GM18868 (cell line): ENCODE measurements at regions not wholly inside any gene's neighbourhood (a gene's known extent, or its start where the extent isn't known, plus 50 kb on each side); places are given as distances from the start of the nearest gene placed in this dataset.
"Not testable (repeated sequence)": the region's sequence is repeated elsewhere in the genome, so short reads cannot be mapped to it uniquely, and the experiment has no call there.

Source experiments
- ATAC-seq: cut with Tn5 transposase; IDR thresholded peaks from one replicate; pipeline ENCODE4 v1.9.1; 2021; ENCODE audit warnings: mild to moderate bottlenecking, moderate library complexity; ENCODE audit not compliant: unreplicated experiment

DNA sequence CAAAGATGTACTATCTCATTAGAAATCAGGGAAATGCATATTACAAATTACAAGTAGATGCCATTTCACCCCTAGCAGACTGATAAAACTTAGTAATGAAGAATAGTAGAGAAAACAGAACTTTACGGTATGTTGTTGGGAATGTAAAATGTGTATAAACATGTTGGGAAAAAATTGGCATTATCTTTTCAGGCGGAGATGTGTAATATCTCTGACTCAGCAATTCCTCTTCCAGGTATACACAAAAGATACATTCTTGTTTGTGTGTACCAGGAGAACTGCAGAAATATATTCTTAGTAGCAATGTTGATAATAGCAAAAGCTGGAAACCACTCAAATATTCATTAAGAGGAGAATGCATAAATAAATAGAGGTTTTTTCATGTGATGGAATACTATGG is 204.5 kb downstream of the LPIN1 start:
- no peak for ATAC-seq

DNA sequence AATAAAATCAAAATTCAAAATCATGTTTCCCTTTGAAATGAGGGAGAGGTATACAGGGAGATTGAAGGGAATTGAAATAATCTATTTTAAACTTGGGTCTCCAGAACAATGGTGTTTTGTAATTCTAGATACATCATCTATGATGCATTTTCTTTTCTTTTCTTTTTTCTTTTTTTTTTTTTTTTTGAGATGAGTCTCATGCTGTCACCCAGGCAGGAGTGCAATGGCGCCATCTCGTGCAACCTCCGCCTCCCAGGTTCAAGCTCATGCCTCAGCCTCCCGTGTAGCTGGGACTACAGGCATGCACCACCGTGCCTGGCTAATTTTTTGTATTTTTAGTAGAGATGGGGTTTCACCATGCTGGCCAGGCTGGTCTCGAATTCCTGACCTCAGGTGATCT is 205.1 kb downstream of the LPIN1 start:
- not testable (repeated sequence) for ATAC-seq

DNA sequence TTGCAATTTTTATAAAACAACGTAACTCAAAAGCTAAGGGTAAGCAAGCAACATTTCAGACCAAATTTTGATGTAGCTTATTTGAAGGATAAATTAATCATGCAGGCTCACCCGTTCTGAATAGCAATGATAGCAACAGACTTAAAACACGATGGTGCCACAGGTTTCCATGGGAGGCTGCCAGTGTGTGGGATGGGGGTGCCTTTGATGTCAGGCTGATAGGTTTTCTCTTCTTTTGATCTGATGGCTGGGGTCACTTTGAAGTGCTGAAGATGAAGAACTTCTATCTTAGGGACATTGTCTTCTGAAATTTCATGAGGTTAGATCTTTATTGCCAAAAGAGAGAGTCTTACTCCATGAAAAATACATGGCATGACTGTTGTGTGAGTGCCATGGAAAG is 206.8 kb downstream of the LPIN1 start:
- no peak for ATAC-seq

DNA sequence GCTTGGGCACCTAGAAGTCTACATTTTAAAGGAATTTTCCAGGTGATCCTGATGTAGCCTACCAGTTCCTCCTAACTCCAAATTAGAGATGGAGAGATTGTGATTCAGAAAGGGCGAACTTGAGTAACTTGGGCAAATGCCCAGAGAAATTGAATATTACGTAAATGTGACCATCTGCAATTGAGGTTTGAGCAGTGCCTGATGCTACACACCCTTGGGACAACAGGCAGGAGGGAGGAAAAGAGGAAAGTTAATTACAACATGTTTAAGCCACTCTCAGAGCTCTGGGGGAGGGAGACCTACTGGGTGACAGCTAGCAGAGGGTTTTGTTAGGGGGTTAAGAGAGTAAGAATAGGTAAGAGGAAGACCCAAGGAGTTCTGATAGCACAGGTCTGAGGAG is 208.9 kb downstream of the LPIN1 start:
- ATAC-seq: no peak

DNA sequence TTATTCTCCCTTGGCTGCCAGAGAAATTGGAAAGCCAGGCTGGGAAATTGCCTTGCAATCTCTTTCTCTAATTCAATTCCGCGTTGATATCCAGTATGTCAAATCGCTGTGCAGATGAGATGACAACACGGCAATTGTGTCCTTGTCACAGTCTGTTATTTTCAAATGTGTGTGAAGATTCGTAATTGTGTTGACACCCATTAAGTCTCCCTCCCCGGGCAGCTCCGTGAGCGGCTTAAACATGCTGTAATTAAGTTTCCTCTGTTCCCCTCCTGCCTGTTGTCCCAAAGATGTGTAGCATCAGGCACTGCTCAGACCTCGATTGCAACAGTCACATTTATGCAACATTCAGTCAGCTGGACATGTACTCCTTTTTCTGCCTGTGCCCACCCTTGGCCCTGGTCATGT is 209.5 kb downstream of the LPIN1 start:
- ATAC-seq: no peak

DNA sequence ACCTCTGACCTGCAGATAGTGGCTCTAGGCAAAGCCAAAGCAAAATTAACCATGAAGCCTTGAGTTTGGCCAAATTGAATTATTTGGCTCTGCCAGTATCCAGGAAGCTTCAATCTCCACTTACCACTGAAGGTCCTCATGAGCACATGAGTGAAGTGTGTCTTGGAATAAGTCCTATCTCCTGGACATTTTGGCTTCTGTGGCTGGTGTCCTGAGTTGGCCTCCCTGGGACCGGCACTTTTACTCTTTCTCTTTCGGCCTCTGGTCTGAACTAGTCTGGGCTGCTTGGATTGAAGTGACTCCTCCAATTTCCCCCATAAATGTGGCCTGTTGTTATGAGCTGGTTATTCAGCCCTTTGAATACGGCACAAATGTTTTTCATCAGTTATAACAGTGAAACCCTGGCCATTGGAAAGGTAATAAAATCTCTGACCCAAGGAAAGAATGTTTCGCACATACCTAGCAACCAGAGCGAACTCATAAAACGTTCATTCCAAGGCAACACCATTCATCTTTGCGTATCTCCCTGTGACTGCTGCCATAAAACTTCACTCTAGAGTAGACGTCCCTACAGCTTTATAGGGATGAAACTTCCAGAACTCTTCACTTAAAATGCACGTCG is 216.4 kb downstream of the LPIN1 start:
- ATAC-seq: no peak

DNA sequence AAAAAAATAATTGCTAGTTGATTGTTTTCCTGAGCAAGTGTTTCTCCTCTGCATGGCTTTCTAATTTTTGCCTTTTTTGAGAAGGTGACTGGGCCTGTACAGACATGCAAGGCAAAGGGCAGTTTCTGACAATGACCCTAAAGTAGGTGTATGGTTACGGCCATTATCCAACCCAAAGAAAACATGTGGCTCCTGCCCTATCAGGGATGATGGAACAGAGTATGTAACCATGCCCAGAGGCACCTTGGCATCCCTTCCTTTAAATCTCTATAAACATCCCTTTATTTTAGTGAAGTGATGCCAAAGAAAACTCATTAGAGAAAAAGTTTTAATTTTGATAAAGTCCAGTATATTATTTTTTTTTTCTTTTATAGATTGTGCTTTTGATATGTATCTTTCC is 217.5 kb downstream of the LPIN1 start:
- no peak for ATAC-seq

DNA sequence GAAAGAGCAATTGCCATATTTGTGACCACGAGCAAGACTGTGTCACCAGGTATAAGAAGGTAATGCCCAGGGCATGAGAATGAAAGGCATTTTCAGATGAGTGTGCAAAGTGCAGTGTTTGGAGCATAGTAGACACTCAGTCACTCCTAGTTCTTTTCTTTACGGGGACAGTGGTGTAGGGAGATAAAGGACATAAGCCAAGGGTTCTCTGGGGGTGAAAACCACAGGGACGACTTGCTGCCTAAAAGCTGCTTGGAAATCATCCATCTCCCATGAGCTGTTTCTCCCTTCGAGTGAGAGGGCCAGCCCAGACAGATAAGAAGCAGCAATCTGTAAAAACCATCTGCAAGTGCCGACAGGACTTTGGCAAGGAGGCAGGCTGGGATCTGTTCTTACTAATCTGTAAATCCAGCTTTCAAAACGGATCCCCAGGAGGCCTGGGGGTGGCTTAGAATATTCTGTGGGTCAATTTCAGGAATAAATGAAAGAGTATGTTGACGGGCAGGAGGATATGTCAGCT is 221.6 kb downstream of the LPIN1 start:
- ATAC-seq: no peak

DNA sequence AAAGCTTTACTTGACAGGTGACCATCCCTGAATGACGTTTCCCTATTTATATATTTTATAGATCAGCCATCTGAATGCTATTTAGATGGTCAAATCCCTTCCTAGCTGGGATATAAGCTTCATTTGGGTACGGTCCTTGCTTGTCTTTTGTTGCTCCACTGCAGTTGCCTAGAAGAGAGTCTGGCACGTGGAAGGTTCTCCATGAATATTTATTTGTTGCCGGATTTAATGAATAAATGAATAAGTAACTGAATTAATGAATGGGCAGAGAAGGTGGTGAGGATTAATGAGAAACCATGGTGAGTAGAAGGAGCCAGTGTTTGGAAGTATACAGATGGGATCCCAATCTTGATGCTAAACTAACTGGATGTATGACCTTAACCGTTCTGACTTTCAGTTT is 222.1 kb downstream of the LPIN1 start:
- ATAC-seq: no peak

DNA sequence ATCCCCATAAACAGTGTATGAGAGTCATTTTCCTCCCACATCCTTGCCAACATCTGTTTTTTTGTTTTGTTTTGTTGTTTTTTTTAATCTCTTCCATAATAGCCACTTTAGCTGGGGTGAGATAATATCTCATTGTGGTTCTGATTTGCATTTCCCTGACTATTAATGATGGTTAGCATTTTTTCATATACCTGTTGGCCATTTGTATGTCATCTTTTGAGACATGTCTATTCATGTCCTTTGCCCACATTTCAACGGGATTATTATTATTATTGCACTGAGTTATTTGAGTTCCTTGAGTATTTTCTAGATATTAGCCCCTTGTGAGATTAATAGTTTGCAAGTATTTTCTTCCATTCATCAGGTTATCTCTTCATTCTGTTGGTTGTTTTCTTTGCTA is 223.3 kb downstream of the LPIN1 start:
- ATAC-seq: no peak

DNA sequence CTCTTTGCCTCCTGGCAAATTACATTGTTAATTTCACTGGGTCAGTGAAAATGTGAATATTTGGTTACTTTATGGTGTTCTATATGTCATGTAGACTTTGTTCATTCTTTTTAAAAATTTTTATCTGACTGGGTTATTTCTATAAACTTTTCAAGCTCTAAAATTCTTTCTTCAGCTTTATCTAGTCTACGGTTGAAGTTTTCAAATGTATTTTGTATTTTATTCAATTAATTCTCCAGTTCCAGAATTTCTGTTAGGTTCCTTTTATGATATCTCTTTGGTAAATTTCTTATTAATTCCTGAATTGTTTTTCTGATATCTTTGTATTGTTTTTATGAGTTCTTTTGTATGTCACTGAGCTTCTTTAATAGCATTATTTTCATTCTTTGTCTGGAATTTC is 228.1 kb downstream of the LPIN1 start:
- ATAC-seq: no peak

DNA sequence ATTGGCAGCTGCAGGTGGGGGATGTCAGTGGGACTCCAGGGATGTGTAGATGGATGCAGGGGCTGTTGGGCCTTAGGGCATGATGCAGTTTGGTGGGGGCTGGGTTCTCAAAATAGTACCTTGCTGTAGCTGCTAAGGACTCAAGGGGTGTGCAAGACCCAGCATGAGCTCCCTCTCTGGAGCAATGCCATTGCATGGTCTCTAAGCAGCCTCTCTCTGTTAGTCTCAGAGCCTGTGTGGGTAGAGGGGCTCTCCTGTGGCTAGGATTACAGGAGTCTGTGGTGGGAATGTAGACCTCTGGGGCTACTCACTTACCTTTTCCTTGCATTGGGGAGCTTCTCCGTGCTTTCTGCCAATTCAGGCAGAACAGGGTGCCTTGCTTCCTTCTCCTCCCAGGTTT is 228.9 kb downstream of the LPIN1 start:
- no peak for ATAC-seq

DNA sequence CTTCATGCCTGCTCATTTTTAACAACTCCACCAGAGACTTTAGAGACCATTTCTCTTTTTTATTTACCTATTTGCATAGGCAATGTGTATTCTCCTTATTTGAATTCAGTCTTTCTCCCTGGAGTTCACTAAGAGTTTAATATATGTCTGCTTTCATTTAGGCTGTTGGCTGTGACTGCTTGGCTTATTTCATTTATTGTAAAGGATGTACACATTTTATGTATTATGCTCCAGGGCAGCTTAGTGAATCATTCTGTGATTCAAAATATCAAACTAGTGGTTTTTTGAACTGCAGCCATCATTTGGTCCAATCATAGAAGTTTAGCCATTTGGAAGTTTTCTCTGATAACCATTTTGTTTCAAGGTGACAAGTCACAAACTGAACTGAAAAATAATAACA is 229.6 kb downstream of the LPIN1 start:
- ATAC-seq: no peak

DNA sequence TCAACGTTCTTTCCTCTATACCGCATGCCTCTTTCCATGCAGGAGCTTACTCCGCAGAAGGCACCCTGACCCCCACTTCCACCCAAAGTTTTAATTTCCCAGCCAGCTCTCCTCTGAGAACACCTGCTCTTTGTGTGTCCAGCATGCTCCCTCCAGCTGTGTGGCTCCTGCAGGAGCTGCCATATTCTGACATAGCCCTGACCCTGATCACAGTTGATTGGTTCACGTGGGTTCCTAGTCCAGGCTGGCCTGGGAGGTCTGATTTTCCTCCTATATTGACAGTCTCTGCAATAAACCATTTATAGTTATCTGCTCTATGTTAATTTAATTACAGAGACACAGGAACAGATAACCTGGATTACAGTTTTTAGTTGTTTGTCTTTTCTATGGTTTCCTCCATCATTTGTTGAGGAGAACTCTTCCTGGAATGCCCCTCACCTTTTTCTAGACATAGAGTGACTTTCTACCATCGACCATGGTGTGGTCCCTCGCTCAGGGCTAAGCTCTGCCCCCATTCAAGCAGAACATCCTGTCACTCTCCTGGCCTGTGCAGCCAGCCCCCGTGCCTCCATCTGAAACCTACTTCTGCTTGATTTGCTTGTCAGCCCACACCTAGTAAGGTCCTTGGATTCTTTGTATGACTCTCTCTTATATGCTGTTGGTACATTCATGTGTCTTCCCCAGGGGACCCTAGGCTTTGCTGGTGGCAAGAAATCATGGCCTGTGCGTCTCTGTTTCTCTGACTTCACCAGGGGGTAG is 231.5 kb downstream of the LPIN1 start:
- peak; percentile 94 for ATAC-seq

DNA sequence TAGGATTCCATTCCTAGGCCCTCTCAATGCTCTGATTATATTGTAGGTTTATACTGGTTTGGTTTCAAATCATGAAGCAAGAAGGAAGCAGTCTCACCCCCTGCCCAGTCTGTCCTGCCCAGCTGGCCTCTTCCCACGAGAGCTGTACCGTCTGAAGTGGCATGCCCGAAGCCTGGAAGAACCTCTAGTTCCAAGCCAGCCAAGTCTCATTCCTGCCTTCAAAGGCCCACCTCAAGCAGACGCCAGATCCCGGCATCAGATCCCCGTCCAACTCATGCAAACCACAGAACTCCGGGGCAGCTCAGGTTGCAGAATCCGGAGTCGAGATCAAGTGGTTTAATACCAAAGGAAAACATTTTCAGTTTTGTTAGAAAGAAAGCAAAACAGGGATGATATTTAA is 234.4 kb downstream of the LPIN1 start:
- ATAC-seq: no peak

DNA sequence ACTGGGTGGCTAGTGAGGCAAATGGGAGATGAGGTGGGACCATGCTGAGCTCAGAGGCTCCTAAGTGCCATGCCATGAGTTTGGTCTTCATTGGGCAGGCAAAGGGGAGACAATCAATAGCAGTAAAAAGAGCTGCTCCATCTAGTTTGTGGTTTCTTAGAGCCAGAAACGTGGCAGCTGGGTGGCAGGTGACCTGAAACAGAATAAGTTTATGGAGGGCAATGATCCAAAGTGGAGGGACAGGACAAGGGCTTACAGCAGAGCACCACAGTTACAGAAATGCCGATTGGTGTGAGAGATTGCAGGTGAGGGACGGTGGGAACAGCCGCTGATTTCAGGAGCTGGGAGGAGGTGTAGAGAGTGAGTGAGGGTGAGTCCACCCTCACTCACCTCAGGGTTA is 237.0 kb downstream of the LPIN1 start:
- ATAC-seq: no peak

DNA sequence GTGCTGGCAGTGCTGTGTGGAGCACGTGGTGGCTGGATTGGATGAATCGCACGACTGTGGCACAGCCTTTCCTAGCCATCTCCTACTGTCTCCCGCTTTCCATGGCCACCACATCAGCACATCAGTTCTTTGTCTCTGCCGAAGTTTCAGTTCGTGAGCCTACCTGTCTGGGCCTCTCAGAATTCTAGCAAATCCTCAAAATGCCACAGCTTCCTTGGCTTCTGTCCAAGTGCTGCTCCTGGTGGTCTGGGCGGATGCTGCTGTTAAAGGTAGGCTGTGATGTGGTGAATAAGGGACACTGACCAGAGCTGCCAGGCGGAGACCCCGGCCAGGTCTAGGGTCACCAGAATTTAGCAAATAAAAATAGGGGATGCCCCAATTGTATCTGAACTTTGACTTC is 237.4 kb downstream of the LPIN1 start:
- no peak for ATAC-seq

DNA sequence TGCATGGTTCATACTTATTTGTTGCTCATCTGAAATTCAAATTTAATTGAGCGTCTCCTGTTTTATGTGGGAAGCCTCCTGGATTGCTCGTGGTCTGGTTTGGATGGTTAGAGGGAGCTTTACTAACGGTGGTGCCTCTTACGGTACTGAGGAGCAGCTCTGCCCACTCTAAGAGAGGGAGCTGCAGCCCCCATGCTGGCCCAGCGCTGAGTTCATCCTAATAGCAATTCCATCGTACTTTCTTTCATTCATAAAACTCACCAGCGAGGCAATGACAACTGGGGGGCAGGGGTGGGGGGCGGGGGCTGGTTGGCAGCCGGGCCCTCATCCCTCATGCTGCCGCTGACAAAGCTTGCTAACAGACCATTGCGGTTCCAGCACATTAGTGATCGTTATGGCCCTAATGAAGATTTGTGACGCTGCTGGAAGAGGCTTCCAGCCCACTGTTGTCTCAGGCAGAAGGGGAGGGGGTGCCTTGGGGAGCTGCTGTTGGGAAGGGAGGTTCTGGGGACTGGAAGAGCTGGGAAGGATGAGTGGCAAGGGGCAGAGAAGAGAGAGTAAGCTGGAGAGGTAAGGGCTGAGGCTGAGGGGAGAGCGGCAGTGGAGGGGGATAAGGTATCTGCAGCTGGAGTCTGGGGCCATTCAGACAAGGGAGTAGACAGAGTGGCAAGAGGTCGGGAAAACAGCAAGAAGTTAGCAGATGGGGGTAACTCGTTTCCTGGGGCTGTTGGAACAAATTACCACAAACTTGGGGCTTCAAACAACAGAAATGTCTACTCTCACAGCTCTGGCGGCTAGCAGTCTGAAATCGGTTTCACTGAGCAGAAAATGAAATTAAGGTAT is 238.1 kb downstream of the LPIN1 start:
- ATAC-seq: no peak

DNA sequence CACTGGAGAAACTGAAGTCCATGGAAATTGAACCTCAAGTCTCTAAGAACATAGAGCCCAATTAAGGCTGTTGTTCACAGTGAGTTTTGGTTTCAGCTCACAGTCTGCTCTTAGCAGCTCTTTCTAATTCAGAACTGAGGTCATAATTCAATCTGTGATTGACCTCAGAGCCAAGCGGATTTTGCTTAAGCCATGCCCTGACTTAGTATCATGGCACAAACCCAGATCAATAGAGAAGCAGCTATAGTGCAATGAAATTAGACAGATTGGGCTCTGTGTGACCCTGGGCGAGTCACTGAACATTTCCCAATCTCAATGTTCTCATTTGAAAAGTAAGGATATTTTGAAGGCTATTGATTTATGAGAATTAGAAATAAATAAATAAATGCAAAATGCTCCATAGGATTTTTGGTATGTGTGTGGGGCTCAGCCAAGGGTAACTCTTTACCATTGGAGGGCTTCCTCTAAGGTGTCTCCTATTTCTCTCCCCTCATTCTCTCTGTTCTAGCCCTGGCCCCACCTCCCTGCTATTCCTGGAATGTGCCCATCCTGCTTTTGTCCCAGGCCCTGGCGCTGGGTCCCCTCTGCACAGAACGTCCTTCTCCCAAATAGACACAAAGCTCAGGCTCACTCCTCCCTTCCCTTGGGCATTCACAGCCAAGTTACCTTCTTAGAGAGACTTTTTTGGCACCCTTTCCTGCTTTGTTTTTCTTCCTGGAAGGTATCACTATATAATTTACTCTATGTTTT is 239.6 kb downstream of the LPIN1 start:
- ATAC-seq: no peak

DNA sequence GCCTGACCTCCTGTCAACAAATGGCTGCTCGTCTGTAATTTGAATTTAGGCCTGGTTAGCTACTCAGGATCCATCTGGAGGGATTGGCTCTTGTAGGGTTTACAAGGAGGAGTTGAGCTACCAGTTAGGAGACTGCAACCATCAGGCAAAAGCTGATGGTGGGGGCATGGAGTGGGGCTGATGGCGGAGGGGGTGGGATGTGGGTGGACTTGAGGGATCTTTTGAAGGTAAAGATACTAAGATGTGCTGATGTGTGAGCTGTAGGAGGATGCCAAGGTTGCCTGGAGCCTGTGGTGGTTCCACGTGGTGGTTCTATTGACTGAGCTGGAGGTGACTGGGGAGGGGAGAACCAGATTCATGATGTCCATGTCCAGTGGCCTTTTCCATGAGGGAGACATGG is 240.7 kb downstream of the LPIN1 start:
- no peak for ATAC-seq
